H9 (cell line): ENCODE measurements at regions not wholly inside any gene's neighbourhood (a gene's known extent, or its start where the extent isn't known, plus 50 kb on each side); places are given as distances from the start of the nearest gene placed in this dataset.

Experiments
- DNase-seq: peaks from one replicate; pipeline ENCODE4 v3.0.0-alpha.2; 2017
- H2AFZ ChIP-seq: one replicate; pipeline ENCODE4 v1.6.1; 2013; ENCODE audit warnings: mild to moderate bottlenecking, low read length, control low read depth, moderate library complexity
- H2AK5ac ChIP-seq: 2 replicates; pipeline ENCODE4 v1.6.1; 2013; ENCODE audit warnings: low read length, control low read depth, mixed read lengths; ENCODE audit not compliant: insufficient read length
- H2BK120ac ChIP-seq: one replicate; pipeline ENCODE4 v1.6.1; 2013; ENCODE audit warnings: low read depth, mild to moderate bottlenecking, low read length, control low read depth, inconsistent platforms; ENCODE audit not compliant: poor library complexity, severe bottlenecking
- H2BK12ac ChIP-seq: 2 replicates; pipeline ENCODE4 v1.6.1; 2013; ENCODE audit warnings: low read length, control low read depth, mixed read lengths, low read depth; ENCODE audit not compliant: insufficient read length
- H2BK15ac ChIP-seq: 2 replicates; pipeline ENCODE4 v1.6.1; 2013; ENCODE audit warnings: low read depth, low read length, control low read depth
- H2BK20ac ChIP-seq: one replicate; pipeline ENCODE4 v1.6.1; 2013; ENCODE audit warnings: low read depth, mild to moderate bottlenecking, low read length, control low read depth, inconsistent platforms; ENCODE audit not compliant: poor library complexity, severe bottlenecking
- H2BK5ac ChIP-seq: 2 replicates; pipeline ENCODE4 v1.6.1; 2013; ENCODE audit warnings: low read length, control low read depth, mixed read lengths; ENCODE audit not compliant: insufficient read length
- H3K14ac ChIP-seq: 2 replicates; pipeline ENCODE4 v1.6.1; 2013; ENCODE audit warnings: low read length, control low read depth; ENCODE audit not compliant: insufficient read depth
- H3K18ac ChIP-seq: 2 replicates; pipeline ENCODE4 v1.6.1; 2013; ENCODE audit warnings: low read depth, mild to moderate bottlenecking, mixed read lengths, low read length, control low read depth; ENCODE audit not compliant: insufficient read length
- H3K23ac ChIP-seq: 2 replicates; pipeline ENCODE4 v1.6.1; 2013; ENCODE audit warnings: low read length, control low read depth, mixed read lengths, low read depth; ENCODE audit not compliant: insufficient read length
- H3K23me2 ChIP-seq: 2 replicates; pipeline ENCODE4 v1.6.1; 2013; ENCODE audit warnings: low read depth, mild to moderate bottlenecking, mixed read lengths, low read length, control low read depth; ENCODE audit not compliant: insufficient read length, poor library complexity, severe bottlenecking
- H3K27ac ChIP-seq: 2 replicates; pipeline ENCODE4 v1.5.1; 2013; ENCODE audit warnings: low read length, control low read depth, mixed read lengths, low read depth; ENCODE audit not compliant: insufficient read length
- H3K27me3 ChIP-seq: 2 replicates; pipeline ENCODE4 v1.6.1; 2013; ENCODE audit warnings: low read length, control low read depth, inconsistent platforms; ENCODE audit not compliant: insufficient read depth
- H3K4ac ChIP-seq: 2 replicates; pipeline ENCODE4 v1.6.1; 2013; ENCODE audit warnings: low read depth, mild to moderate bottlenecking, control low read depth, inconsistent platforms, low read length, moderate library complexity
- H3K4me1 ChIP-seq: 2 replicates; pipeline ENCODE4 v1.6.1; 2013; ENCODE audit warnings: low read length, control low read depth, inconsistent platforms; ENCODE audit not compliant: insufficient read depth
- H3K4me2 ChIP-seq: 2 replicates; pipeline ENCODE4 v1.6.1; 2013; ENCODE audit warnings: low read length, control low read depth, mixed read lengths; ENCODE audit not compliant: insufficient read length, insufficient read depth
- H3K56ac ChIP-seq: 2 replicates; pipeline ENCODE4 v1.6.1; 2013; ENCODE audit warnings: low read depth, mild to moderate bottlenecking, mixed read lengths, low read length, control low read depth; ENCODE audit not compliant: insufficient read length
- H3K79me1 ChIP-seq: 2 replicates; pipeline ENCODE4 v1.6.1; 2013; ENCODE audit warnings: low read depth, mild to moderate bottlenecking, moderate library complexity, low read length, control low read depth, inconsistent platforms; ENCODE audit not compliant: insufficient read depth, poor library complexity, severe bottlenecking
- H3K79me2 ChIP-seq: 2 replicates; pipeline ENCODE4 v1.6.1; 2013; ENCODE audit warnings: low read length, control low read depth, inconsistent platforms; ENCODE audit not compliant: insufficient read depth
- H3K9ac ChIP-seq: 2 replicates; pipeline ENCODE4 v1.6.1; 2013; ENCODE audit warnings: low read length, control low read depth, mixed read lengths; ENCODE audit not compliant: insufficient read length; ENCODE audit errors: extremely low read depth
- H3K9me3 ChIP-seq: one replicate; pipeline ENCODE4 v1.6.1; 2013; ENCODE audit warnings: low read depth, low read length, inconsistent platforms; ENCODE audit not compliant: control insufficient read depth
- H3T11ph ChIP-seq: one replicate; pipeline ENCODE4 v1.6.1; 2013; ENCODE audit warnings: mild to moderate bottlenecking, low read length, control low read depth, inconsistent platforms
- H4K20me1 ChIP-seq: one replicate; pipeline ENCODE4 v1.6.1; 2013; ENCODE audit not compliant: control insufficient read depth, insufficient read length, insufficient read depth
- H4K5ac ChIP-seq: 2 replicates; pipeline ENCODE4 v1.6.1; 2013; ENCODE audit warnings: low read depth, mild to moderate bottlenecking, mixed read lengths, low read length, control low read depth; ENCODE audit not compliant: insufficient read length
- H4K8ac ChIP-seq: replicated peaks from 2 replicates; pipeline ENCODE4 v1.6.1; 2013; ENCODE audit warnings: low read length, control low read depth, mixed read lengths, low read depth; ENCODE audit not compliant: insufficient read length
- H4K91ac ChIP-seq: 2 replicates; pipeline ENCODE4 v1.6.1; 2013; ENCODE audit warnings: low read depth, mild to moderate bottlenecking, moderate library complexity, mixed read lengths, low read length, control low read depth; ENCODE audit not compliant: insufficient read length
- H3K27ac Mint-ChIP-seq, 3 experiments: 2 replicates in 2 of 3; 3 replicates in 1 of 3; pipeline ENCODE4 v1.8.0; 2020 to 2021; ENCODE audit warnings: mixed read lengths in 3 of 3, mild to moderate bottlenecking in 1 of 3, moderate library complexity in 1 of 3
- H3K27me3 Mint-ChIP-seq: 2 replicates; pipeline ENCODE4 v1.8.0; 2021; ENCODE audit warnings: low read depth, mild to moderate bottlenecking, moderate library complexity, mixed read lengths
- H3K36me3 Mint-ChIP-seq, 3 experiments: 2 replicates in 2 of 3; 3 replicates in 1 of 3; pipeline ENCODE4 v1.8.0; 2020 to 2021; ENCODE audit warnings: low read depth in 3 of 3, mixed read lengths in 3 of 3; ENCODE audit not compliant: insufficient read depth in 1 of 3
- H3K4me1 Mint-ChIP-seq, 2 experiments: 2 replicates each; pipeline ENCODE4 v1.8.0; 2020; ENCODE audit warnings: mixed read lengths in 2 of 2
- H3K4me3 Mint-ChIP-seq, 2 experiments: 2 replicates in 1 of 2; 3 replicates in 1 of 2; pipeline ENCODE4 v1.8.0; 2020 to 2021; ENCODE audit warnings: mild to moderate bottlenecking in 2 of 2, mixed read lengths in 2 of 2, moderate library complexity in 1 of 2
- H3K9me3 Mint-ChIP-seq, 2 experiments: 2 replicates in 1 of 2; 3 replicates in 1 of 2; pipeline ENCODE4 v1.8.0; 2020; ENCODE audit warnings: mild to moderate bottlenecking in 2 of 2, mixed read lengths in 2 of 2, moderate library complexity in 1 of 2
- CTCF ChIP-seq: fragments of 200-600 bp; sonication (generic); conservative IDR thresholded peaks from 3 replicates; pipeline ENCODE4 v1.8.0; 2021; ENCODE audit warnings: antibody characterized with exemption, mild to moderate bottlenecking
- WGBS: extraction: QIAGEN DNeasy Blood & Tissue Kit; methylation state at CpG from one replicate; pipeline ENCODE4 v1.1.7; 2013; ENCODE audit warnings: missing lambda C conversion rate, low lambda C conversion rate, mixed read lengths; ENCODE audit not compliant: insufficient read length; ENCODE audit errors: extremely low coverage; 5-methylcytosine and 5-hydroxymethylcytosine counted together

DNA sequence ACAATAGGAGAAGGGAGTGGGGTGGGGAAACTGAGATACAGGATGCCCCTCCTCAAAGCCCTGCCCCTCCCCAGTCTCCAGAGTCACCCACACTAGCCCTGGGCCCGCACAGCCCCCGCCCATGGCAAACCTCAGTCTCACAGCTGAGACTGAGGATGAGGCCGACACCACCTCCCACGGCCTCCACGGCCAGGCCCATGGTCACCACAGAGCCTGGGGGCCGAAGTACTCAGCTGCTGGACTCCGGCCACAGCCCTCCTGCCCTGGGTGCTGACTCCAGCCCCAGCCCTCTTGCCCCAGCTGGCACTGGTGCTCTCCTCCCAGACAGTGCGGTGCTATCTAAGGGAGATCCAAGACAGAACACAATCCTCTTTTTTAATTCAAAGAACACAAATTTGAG lies 176.1 kb downstream of the TTLL2 start:
- H3K27ac ChIP-seq: no peak overlapping the region
- no peak overlapping the region for H3K18ac ChIP-seq
- peaks cover 13 to 24% of the 10 kb centered on the region in 2 experiments for H3K4me1 Mint-ChIP-seq
- 0 out of 2 replicates have a peak, but pooled peaks cover 2% of the 10 kb centered on the region for H3K4me1 ChIP-seq
- H3K27me3 ChIP-seq: no peaks in the 10 kb centered on the region
- no peak overlapping the region for H2BK120ac ChIP-seq
- H3K36me3 Mint-ChIP-seq: no peaks in the 10 kb centered on the region
- H2AFZ ChIP-seq: no peak overlapping the region
- no peak overlapping the region for H3K4ac ChIP-seq
- DNase-seq: no peak
- no peak overlapping the region for H2BK20ac ChIP-seq
- no peak overlapping the region for H3K4me2 ChIP-seq
- H3K23ac ChIP-seq: no peak overlapping the region
- H4K20me1 ChIP-seq: no peaks in the 10 kb centered on the region
- H3K79me2 ChIP-seq: no peaks in the 10 kb centered on the region
- H3K4me3 Mint-ChIP-seq: no peak overlapping the region
- no peak overlapping the region for H4K8ac ChIP-seq
- peaks cover 10% of the 10 kb centered on the region for H3K27me3 Mint-ChIP-seq
- H3K9me3 Mint-ChIP-seq: no peaks in the 10 kb centered on the region
- no peak overlapping the region for H2BK12ac ChIP-seq
- H2BK5ac ChIP-seq: no peak overlapping the region
- H3T11ph ChIP-seq: no peak overlapping the region
- H3K9ac ChIP-seq: no peak overlapping the region
- H3K27ac Mint-ChIP-seq: no peak overlapping the region; a peak in 1 of 7 replicates
- no peak overlapping the region for H4K91ac ChIP-seq
- no peaks in the 10 kb centered on the region for H3K79me1 ChIP-seq
- no peak for TF ChIP-seq CTCF
- H3K14ac ChIP-seq: no peak overlapping the region
- H3K23me2 ChIP-seq: no peaks in the 10 kb centered on the region
- no CpG with 5 or more reads among the region's 8 CpGs for WGBS
- H2BK15ac ChIP-seq: no peak overlapping the region
- H2AK5ac ChIP-seq: no peak overlapping the region
- no peaks in the 10 kb centered on the region for H3K9me3 ChIP-seq
- no peak overlapping the region for H3K56ac ChIP-seq
- H4K5ac ChIP-seq: no peak overlapping the region
